Astrocyte (in vitro differentiated cells and primary cell): ENCODE measurements at regions not wholly inside any gene's neighbourhood (a gene's known extent, or its start where the extent isn't known, plus 50 kb on each side); places are given as distances from the start of the nearest gene placed in this dataset.

Experiments used
- EZH2 ChIP-seq: IDR thresholded peaks from 2 replicates; pipeline ENCODE4 v1.6.1; 2012; ENCODE audit warnings: mild to moderate bottlenecking, low read length, inconsistent platforms; ENCODE audit not compliant: insufficient read depth
- TF ChIP-seq, protein P1 (sequence below): IDR thresholded peaks from 2 replicates; pipeline ENCODE4 v1.5.1; 2011; ENCODE audit warnings: low read depth, mild to moderate bottlenecking, inconsistent platforms, low read length, moderate library complexity; ENCODE audit not compliant: insufficient read depth

DNA sequence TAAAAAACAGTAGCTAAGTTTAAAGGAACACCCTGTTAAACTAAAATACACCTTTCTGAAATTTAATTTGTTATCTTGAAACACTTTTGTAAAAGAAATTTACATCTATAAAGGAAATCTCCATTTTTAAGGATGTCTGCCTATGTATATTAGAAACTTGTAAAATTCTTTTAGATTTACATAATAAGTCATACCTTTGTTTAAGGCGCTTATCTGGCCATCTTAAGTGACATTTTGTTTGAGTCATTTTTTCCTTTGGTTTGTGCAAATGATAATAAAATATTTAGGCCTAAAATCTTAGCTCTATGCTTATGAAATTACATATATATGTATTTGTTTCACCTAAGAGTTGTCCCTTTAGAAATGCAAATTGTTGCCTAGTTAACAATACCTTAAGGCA, 1193.4 kb downstream of the FSCB start:
- TF ChIP-seq, protein P1, sequence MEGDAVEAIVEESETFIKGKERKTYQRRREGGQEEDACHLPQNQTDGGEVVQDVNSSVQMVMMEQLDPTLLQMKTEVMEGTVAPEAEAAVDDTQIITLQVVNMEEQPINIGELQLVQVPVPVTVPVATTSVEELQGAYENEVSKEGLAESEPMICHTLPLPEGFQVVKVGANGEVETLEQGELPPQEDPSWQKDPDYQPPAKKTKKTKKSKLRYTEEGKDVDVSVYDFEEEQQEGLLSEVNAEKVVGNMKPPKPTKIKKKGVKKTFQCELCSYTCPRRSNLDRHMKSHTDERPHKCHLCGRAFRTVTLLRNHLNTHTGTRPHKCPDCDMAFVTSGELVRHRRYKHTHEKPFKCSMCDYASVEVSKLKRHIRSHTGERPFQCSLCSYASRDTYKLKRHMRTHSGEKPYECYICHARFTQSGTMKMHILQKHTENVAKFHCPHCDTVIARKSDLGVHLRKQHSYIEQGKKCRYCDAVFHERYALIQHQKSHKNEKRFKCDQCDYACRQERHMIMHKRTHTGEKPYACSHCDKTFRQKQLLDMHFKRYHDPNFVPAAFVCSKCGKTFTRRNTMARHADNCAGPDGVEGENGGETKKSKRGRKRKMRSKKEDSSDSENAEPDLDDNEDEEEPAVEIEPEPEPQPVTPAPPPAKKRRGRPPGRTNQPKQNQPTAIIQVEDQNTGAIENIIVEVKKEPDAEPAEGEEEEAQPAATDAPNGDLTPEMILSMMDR: no peak
- TF ChIP-seq EZH2: no peak
